Lower leg skin (tissue), 4 donors: ENCODE measurements at regions not wholly inside any gene's neighbourhood (a gene's known extent, or its start where the extent isn't known, plus 50 kb on each side); places are given as distances from the start of the nearest gene placed in this dataset.

Experiments used
- DNase-seq, 2 donors: peaks; one replicate each; pipeline ENCODE4 v3.0.0-alpha.2; 2019; ENCODE audit warnings: low spot score in 2 of 2
- H3K4me3 ChIP-seq: fragments of 200-600 bp; sonication (generic); 2 replicates; pipeline ENCODE4 v1.5.1; 2017; ENCODE audit warnings: mild to moderate bottlenecking, low read depth; ENCODE audit not compliant: poor library complexity, severe bottlenecking
- CTCF ChIP-seq, 3 donors: fragments of 450-650 bp; IDR thresholded peaks; one replicate each; pipeline ENCODE4 v1.5.1; 2016; ENCODE audit warnings: antibody characterized with exemption in 3 of 3, mild to moderate bottlenecking in 3 of 3, moderate library complexity in 2 of 3
- POLR2A ChIP-seq, 2 donors: fragments of 450-650 bp; IDR thresholded peaks; one replicate each; pipeline ENCODE4 v1.6.1; 2016 to 2017; ENCODE audit warnings: antibody characterized with exemption in 2 of 2, mild to moderate bottlenecking in 1 of 2, moderate library complexity in 1 of 2
- WGBS, 2 donors: methylation state at CpG; one replicate each; pipeline ENCODE4 v1.1.5; 2018; 5-methylcytosine and 5-hydroxymethylcytosine counted together
- intact Hi-C: fragments of 100-400 bp; cut with DNase I; formaldehyde crosslinking; loops from one replicate; pipeline ENCODE4 v1.15.0; 2023; ENCODE audit warnings: low total_unique reads

- TF ChIP-seq CTCF (IDR thresholded peaks at IDR 0.05) (no peak), POLR2A (IDR thresholded peaks at IDR 0.05) (no peak)
- no peak for DNase-seq
- 84 to 91% methylated on average over 4 of the region's 4 CpGs for WGBS, 2 donors
- intact Hi-C loops, result no loop called here
- H3K4me3 ChIP-seq, result no peak overlapping the region
Measured at GRCh38 chr16:79296491-79296890, 304.0 kb downstream of the MAF start.

- H3K4me3 ChIP-seq, result no peak overlapping the region
- TF ChIP-seq CTCF (IDR thresholded peaks at IDR 0.05) (no peak), POLR2A (IDR thresholded peaks at IDR 0.05) (no peak)
- 76 to 83% methylated on average over 5 of the region's 5 CpGs for WGBS, 2 donors
- no peak for DNase-seq
- intact Hi-C loops, result no loop called here
Measured at GRCh38 chr16:79295746-79296145, 304.8 kb downstream of the MAF start.

GRCh38 chr16:79295162-79295561 lies 305.4 kb downstream of the MAF start:
- intact Hi-C loops, result no loop called here
- no peak for TF ChIP-seq CTCF (IDR thresholded peaks at IDR 0.05)
- TF ChIP-seq POLR2A (IDR thresholded peaks at IDR 0.05), result no peak
- WGBS, 2 donors, result 79 to 82% methylated on average over 8 of the region's 8 CpGs
- no peak for DNase-seq
- H3K4me3 ChIP-seq, result no peak overlapping the region

DNA sequence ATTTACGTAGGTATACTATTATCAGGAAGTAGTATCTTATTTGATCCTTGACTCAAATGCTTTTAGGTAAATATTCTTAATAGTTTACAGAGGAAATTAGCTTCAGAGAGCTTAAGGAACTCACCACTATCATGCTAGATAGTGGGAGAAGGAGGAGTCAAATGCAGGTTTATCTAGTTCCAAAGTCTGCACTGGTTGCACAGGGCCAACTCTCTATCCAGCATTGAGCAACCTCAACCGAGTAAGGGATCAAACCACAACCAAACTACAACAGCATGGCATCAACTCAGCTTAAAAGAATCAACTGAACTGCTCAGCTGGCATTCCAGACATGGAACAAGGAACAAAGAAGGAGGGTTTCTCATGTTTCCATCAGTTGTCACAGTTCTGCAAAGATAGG lies 306.0 kb downstream of the MAF start:
- WGBS, 2 donors, result 69% methylated on average over 2 of the region's 2 CpGs
- intact Hi-C loops, result no loop called here
- H3K4me3 ChIP-seq, result no peak overlapping the region
- TF ChIP-seq POLR2A (IDR thresholded peaks at IDR 0.05) (no peak), CTCF (IDR thresholded peaks at IDR 0.05) (no peak)
- DNase-seq, result no peak

DNA sequence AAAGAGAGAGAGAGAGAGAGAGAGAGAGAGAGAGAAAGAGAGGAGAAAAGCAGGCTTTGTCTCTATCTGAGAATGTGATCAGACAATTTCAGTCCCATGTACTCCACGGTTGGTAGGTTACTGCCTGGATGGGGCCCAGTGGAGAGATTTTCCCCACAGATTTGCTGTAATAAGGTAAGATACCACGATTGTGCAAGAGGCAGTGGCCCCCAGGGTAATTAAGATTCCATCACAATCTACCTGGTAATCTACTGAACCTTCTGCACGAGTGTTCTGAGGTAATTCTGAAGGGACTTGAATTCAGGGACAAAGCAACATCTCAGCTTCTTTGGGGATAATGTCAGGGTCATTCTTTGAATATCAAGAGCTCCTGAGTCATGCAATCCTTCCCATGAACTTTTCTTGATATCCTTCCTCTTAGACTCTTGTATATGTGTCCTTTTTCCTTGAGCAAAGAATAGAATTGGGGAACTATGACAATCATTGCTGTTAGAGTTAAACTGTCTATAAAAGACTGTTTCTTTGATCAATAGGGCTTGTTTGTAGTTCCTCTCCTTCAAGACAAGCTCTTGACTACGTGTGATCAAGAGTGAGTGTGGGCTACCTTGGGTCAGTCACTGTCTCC lies 306.6 kb downstream of the MAF start:
- H3K4me3 ChIP-seq, result no peak overlapping the region
- 69 to 81% methylated on average over 4 of the region's 4 CpGs for WGBS, 2 donors
- DNase-seq, result no peak
- intact Hi-C loops, result no loop called here
- TF ChIP-seq POLR2A (IDR thresholded peaks at IDR 0.05) (no peak), CTCF (IDR thresholded peaks at IDR 0.05) (no peak)

DNA sequence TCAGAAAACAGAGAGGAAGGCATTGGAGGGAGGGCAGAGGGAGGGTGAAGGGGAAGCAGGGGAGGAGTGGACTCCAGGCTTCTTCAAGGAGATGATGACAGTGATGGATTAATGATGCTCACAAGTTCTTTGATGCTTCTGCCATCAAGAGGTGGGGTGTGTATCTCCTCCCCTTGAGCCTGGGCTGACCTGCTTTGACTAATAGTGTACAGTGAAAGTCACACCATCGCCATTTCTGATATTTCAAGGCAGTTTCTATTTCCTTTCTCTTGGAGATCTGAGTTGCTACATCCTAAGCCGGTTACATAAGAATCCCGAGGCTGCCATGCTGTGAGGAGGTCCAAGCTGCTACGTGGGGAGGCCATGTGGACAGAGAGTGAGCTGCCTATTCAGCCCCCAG lies 312.5 kb downstream of the MAF start:
- WGBS, 2 donors, result 86 to 92% methylated on average over 4 of the region's 4 CpGs
- DNase-seq, result no peak
- TF ChIP-seq CTCF (IDR thresholded peaks at IDR 0.05) (no peak), POLR2A (IDR thresholded peaks at IDR 0.05) (no peak)
- no peak overlapping the region for H3K4me3 ChIP-seq
- intact Hi-C loops, result no loop called here
